ENCODE measurements at regions not wholly inside any gene's neighbourhood (a gene's known extent, or its start where the extent isn't known, plus 50 kb on each side); places are given as distances from the start of the nearest gene placed in this dataset.
"Not testable (repeated sequence)": the region's sequence is repeated elsewhere in the genome, so short reads cannot be mapped to it uniquely, and the experiment has no call there.

- H3K9ac ChIP-seq (ENCODE audit: low read depth in 1 of 2, low read length in 2 of 2): no peak overlapping the region
- no peaks in the 10 kb centered on the region for H3K36me3 ChIP-seq (ENCODE audit: control insufficient read depth in 1 of 2, insufficient read depth in 2 of 2, low read length in 2 of 2)
- H3K4me1 ChIP-seq (ENCODE audit: control insufficient read depth in 1 of 2, insufficient read depth in 2 of 2, low read length in 2 of 2): no peaks in the 10 kb centered on the region
- peaks cover 0 to 6% of the 10 kb centered on the region in 2 donors for H3K27me3 ChIP-seq (ENCODE audit: control insufficient read depth in 1 of 2, insufficient read depth in 2 of 2, low read length in 2 of 2)
- no peak overlapping the region for H3K4me3 ChIP-seq (ENCODE audit: low read depth in 1 of 2, low read length in 2 of 2)
- no peaks in the 10 kb centered on the region for H3K9me3 ChIP-seq (ENCODE audit: control insufficient read depth in 1 of 2, low read length in 2 of 2)
- no peak overlapping the region for H3K27ac ChIP-seq (ENCODE audit: low read depth, low read length)
Measured at GRCh38 chr11:123349382-123349781, 80.7 kb upstream of the GRAMD1B start.

- no peaks in the 10 kb centered on the region for H3K27me3 ChIP-seq (ENCODE audit: control insufficient read depth in 1 of 2, insufficient read depth in 2 of 2, low read length in 2 of 2)
- H3K9me3 ChIP-seq (ENCODE audit: control insufficient read depth in 1 of 2, low read length in 2 of 2): no peaks in the 10 kb centered on the region
- no peaks in the 10 kb centered on the region for H3K4me1 ChIP-seq (ENCODE audit: control insufficient read depth in 1 of 2, insufficient read depth in 2 of 2, low read length in 2 of 2)
- H3K4me3 ChIP-seq (ENCODE audit: low read depth in 1 of 2, low read length in 2 of 2): no peak overlapping the region
- no peak overlapping the region for H3K9ac ChIP-seq (ENCODE audit: low read depth in 1 of 2, low read length in 2 of 2)
- no peaks in the 10 kb centered on the region for H3K36me3 ChIP-seq (ENCODE audit: control insufficient read depth in 1 of 2, insufficient read depth in 2 of 2, low read length in 2 of 2)
- H3K27ac ChIP-seq (ENCODE audit: low read depth, low read length): no peak overlapping the region
Measured at GRCh38 chr11:123344790-123345357, 85.2 kb upstream of the GRAMD1B start.

GRCh38 chr11:123344188-123344587 is 85.9 kb upstream of the GRAMD1B start:
- H3K9ac ChIP-seq (ENCODE audit: low read depth in 1 of 2, low read length in 2 of 2): not testable (repeated sequence)

GRCh38 chr11:123338997-123339752 is 90.9 kb upstream of the GRAMD1B start:
- Histone ChIP-seq H3K4me3 (ENCODE audit: low read depth in 1 of 2, low read length in 2 of 2) (no peak overlapping the region), H3K9ac (ENCODE audit: low read depth in 1 of 2, low read length in 2 of 2) (no peak overlapping the region), H3K9me3 (ENCODE audit: control insufficient read depth in 1 of 2, low read length in 2 of 2) (no peaks in the 10 kb centered on the region), H3K4me1 (ENCODE audit: control insufficient read depth in 1 of 2, insufficient read depth in 2 of 2, low read length in 2 of 2) (no peaks in the 10 kb centered on the region), H3K27me3 (ENCODE audit: control insufficient read depth in 1 of 2, insufficient read depth in 2 of 2, low read length in 2 of 2) (no peaks in the 10 kb centered on the region), H3K36me3 (ENCODE audit: control insufficient read depth in 1 of 2, insufficient read depth in 2 of 2, low read length in 2 of 2) (no peaks in the 10 kb centered on the region), H3K27ac (ENCODE audit: low read depth, low read length) (no peak overlapping the region)

More at GRCh38 chr11:123344188-123344587, 85.9 kb upstream of the GRAMD1B start:
- H3K27ac ChIP-seq (ENCODE audit: low read depth, low read length); H3K36me3 ChIP-seq (ENCODE audit: control insufficient read depth in 1 of 2, insufficient read depth in 2 of 2, low read length in 2 of 2); H3K9me3 ChIP-seq (ENCODE audit: control insufficient read depth in 1 of 2, low read length in 2 of 2); H3K27me3 ChIP-seq (ENCODE audit: control insufficient read depth in 1 of 2, insufficient read depth in 2 of 2, low read length in 2 of 2); H3K4me1 ChIP-seq (ENCODE audit: control insufficient read depth in 1 of 2, insufficient read depth in 2 of 2, low read length in 2 of 2); H3K4me3 ChIP-seq (ENCODE audit: low read depth in 1 of 2, low read length in 2 of 2): not testable (repeated sequence)

GRCh38 chr11:123338266-123338800 is 91.7 kb upstream of the GRAMD1B start:
- Histone ChIP-seq H3K36me3 (ENCODE audit: control insufficient read depth in 1 of 2, insufficient read depth in 2 of 2, low read length in 2 of 2) (no peaks in the 10 kb centered on the region), H3K9me3 (ENCODE audit: control insufficient read depth in 1 of 2, low read length in 2 of 2) (no peaks in the 10 kb centered on the region), H3K4me3 (ENCODE audit: low read depth in 1 of 2, low read length in 2 of 2) (no peak overlapping the region), H3K27ac (ENCODE audit: low read depth, low read length) (no peak overlapping the region), H3K27me3 (ENCODE audit: control insufficient read depth in 1 of 2, insufficient read depth in 2 of 2, low read length in 2 of 2) (no peaks in the 10 kb centered on the region), H3K9ac (ENCODE audit: low read depth in 1 of 2, low read length in 2 of 2) (no peak overlapping the region), H3K4me1 (ENCODE audit: control insufficient read depth in 1 of 2, insufficient read depth in 2 of 2, low read length in 2 of 2) (no peaks in the 10 kb centered on the region)

DNA sequence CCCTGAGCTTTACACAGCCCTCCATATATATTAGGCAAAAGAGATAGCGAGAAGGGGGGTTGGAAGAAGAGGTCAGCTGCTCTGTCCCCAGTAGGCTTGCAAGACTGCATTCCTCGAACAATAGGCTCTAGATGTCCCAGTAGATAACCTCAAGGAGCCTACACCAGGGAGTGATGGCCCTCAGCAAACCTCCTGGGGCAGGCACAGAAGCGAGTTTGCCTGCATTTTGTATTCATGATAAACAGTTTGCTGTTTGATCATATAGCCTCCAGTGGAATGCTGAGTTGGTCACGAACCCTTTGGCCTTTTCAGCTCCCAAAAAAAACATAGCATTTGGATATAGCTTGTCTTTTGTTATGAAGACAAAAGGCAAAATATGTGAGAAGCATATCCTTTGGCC is 95.1 kb upstream of the GRAMD1B start:
- no peaks in the 10 kb centered on the region for H3K9me3 ChIP-seq (ENCODE audit: control insufficient read depth in 1 of 2, low read length in 2 of 2)
- no peaks in the 10 kb centered on the region for H3K27me3 ChIP-seq (ENCODE audit: control insufficient read depth in 1 of 2, insufficient read depth in 2 of 2, low read length in 2 of 2)
- H3K9ac ChIP-seq (ENCODE audit: low read depth in 1 of 2, low read length in 2 of 2): no peak overlapping the region
- no peaks in the 10 kb centered on the region for H3K4me1 ChIP-seq (ENCODE audit: control insufficient read depth in 1 of 2, insufficient read depth in 2 of 2, low read length in 2 of 2)
- no peak overlapping the region for H3K4me3 ChIP-seq (ENCODE audit: low read depth in 1 of 2, low read length in 2 of 2)
- H3K27ac ChIP-seq (ENCODE audit: low read depth, low read length): no peak overlapping the region
- H3K36me3 ChIP-seq (ENCODE audit: control insufficient read depth in 1 of 2, insufficient read depth in 2 of 2, low read length in 2 of 2): no peaks in the 10 kb centered on the region

DNA sequence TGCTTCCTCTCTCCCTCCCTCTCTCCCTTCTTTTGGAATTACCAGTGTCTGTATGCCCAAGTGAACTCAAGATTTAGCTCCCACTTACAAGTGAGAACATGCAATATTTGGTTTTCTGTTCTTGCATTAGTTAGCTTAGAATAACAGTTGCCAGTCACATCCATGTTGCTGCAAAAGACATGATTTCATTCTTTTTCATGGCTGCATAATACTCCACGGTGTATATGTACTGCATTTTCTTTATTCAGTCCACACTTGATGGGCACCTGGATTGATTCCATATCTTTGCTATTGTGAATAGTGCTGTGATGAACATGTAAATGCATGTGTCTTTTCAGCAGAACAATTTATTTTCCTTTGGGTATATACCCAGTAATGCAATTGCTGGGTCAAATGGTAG is 97.5 kb upstream of the GRAMD1B start:
- H3K27me3 ChIP-seq (ENCODE audit: control insufficient read depth in 1 of 2, insufficient read depth in 2 of 2, low read length in 2 of 2); H3K27ac ChIP-seq (ENCODE audit: low read depth, low read length); H3K36me3 ChIP-seq (ENCODE audit: control insufficient read depth in 1 of 2, insufficient read depth in 2 of 2, low read length in 2 of 2); H3K9me3 ChIP-seq (ENCODE audit: control insufficient read depth in 1 of 2, low read length in 2 of 2); H3K4me3 ChIP-seq (ENCODE audit: low read depth in 1 of 2, low read length in 2 of 2); H3K9ac ChIP-seq (ENCODE audit: low read depth in 1 of 2, low read length in 2 of 2); H3K4me1 ChIP-seq (ENCODE audit: control insufficient read depth in 1 of 2, insufficient read depth in 2 of 2, low read length in 2 of 2): not testable (repeated sequence)

- Histone ChIP-seq H3K9me3 (ENCODE audit: control insufficient read depth in 1 of 2, low read length in 2 of 2) (no peaks in the 10 kb centered on the region), H3K27ac (ENCODE audit: low read depth, low read length) (no peak overlapping the region), H3K4me3 (ENCODE audit: low read depth in 1 of 2, low read length in 2 of 2) (no peak overlapping the region), H3K27me3 (ENCODE audit: control insufficient read depth in 1 of 2, insufficient read depth in 2 of 2, low read length in 2 of 2) (no peaks in the 10 kb centered on the region), H3K9ac (ENCODE audit: low read depth in 1 of 2, low read length in 2 of 2) (no peak overlapping the region), H3K36me3 (ENCODE audit: control insufficient read depth in 1 of 2, insufficient read depth in 2 of 2, low read length in 2 of 2) (no peaks in the 10 kb centered on the region), H3K4me1 (ENCODE audit: control insufficient read depth in 1 of 2, insufficient read depth in 2 of 2, low read length in 2 of 2) (no peaks in the 10 kb centered on the region)
Measured at GRCh38 chr11:123330948-123331347, 99.1 kb upstream of the GRAMD1B start.

DNA sequence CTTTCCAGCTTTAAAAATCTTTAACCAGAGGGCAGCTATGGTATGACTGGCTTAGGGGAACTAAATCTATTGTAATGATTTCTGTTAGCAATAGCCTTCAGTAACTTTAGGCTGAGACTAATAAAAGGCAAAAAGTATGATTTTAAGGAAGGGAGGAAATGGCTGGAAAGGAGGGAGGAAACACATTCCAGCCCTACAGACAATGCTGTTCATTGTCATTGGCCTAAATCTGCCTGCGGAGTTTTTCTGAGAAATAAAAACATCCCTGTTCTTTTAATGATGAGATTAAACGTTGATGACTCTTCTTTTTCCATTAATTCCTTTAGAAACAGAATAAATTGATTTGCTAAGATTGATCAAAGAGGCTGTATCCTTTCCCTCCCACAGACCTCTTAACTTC is 99.6 kb upstream of the GRAMD1B start:
- H3K4me3 ChIP-seq (ENCODE audit: low read depth in 1 of 2, low read length in 2 of 2): no peak overlapping the region
- H3K9ac ChIP-seq (ENCODE audit: low read depth in 1 of 2, low read length in 2 of 2): no peak overlapping the region
- no peaks in the 10 kb centered on the region for H3K4me1 ChIP-seq (ENCODE audit: control insufficient read depth in 1 of 2, insufficient read depth in 2 of 2, low read length in 2 of 2)
- no peaks in the 10 kb centered on the region for H3K27me3 ChIP-seq (ENCODE audit: control insufficient read depth in 1 of 2, insufficient read depth in 2 of 2, low read length in 2 of 2)
- H3K36me3 ChIP-seq (ENCODE audit: control insufficient read depth in 1 of 2, insufficient read depth in 2 of 2, low read length in 2 of 2): no peaks in the 10 kb centered on the region
- no peak overlapping the region for H3K27ac ChIP-seq (ENCODE audit: low read depth, low read length)
- H3K9me3 ChIP-seq (ENCODE audit: control insufficient read depth in 1 of 2, low read length in 2 of 2): no peaks in the 10 kb centered on the region

DNA sequence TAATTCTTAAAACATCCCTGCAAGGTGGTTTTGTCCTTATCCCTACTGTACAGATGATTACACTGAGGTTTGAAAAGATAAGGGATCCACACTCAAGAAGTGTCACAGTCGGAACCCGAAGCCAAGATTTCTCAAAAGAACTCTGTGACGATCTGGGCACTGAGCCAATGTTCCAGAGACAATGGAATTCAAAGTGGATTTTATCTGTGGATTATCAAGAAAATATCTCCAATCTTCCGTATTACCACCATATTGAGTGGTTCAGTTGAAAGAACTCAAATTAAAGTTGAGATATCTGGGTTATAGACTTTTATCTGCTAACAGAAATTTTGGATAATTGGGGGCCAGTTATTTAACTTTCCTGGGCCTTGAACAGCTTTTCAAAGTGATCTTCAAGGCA is 100.0 kb upstream of the GRAMD1B start:
- no peaks in the 10 kb centered on the region for H3K9me3 ChIP-seq (ENCODE audit: control insufficient read depth in 1 of 2, low read length in 2 of 2)
- no peak overlapping the region for H3K9ac ChIP-seq (ENCODE audit: low read depth in 1 of 2, low read length in 2 of 2)
- no peaks in the 10 kb centered on the region for H3K36me3 ChIP-seq (ENCODE audit: control insufficient read depth in 1 of 2, insufficient read depth in 2 of 2, low read length in 2 of 2)
- no peaks in the 10 kb centered on the region for H3K4me1 ChIP-seq (ENCODE audit: control insufficient read depth in 1 of 2, insufficient read depth in 2 of 2, low read length in 2 of 2)
- no peak overlapping the region for H3K27ac ChIP-seq (ENCODE audit: low read depth, low read length)
- no peaks in the 10 kb centered on the region for H3K27me3 ChIP-seq (ENCODE audit: control insufficient read depth in 1 of 2, insufficient read depth in 2 of 2, low read length in 2 of 2)
- H3K4me3 ChIP-seq (ENCODE audit: low read depth in 1 of 2, low read length in 2 of 2): no peak overlapping the region

All from duodenal mucosa (tissue), 2 donors.